Dermis microvascular lymphatic vessel endothelial cell (primary cell): ENCODE measurements at regions not wholly inside any gene's neighbourhood (a gene's known extent, or its start where the extent isn't known, plus 50 kb on each side); places are given as distances from the start of the nearest gene placed in this dataset.
"Not testable (repeated sequence)": the region's sequence is repeated elsewhere in the genome, so short reads cannot be mapped to it uniquely, and the experiment has no call there.

Source experiments
- DNase-seq, 2 donors: peaks; one replicate each; pipeline versions ENCODE4 v3.0.0 to v3.0.0-alpha.2; 2010; ENCODE audit warnings: low read depth in 2 of 2

DNA sequence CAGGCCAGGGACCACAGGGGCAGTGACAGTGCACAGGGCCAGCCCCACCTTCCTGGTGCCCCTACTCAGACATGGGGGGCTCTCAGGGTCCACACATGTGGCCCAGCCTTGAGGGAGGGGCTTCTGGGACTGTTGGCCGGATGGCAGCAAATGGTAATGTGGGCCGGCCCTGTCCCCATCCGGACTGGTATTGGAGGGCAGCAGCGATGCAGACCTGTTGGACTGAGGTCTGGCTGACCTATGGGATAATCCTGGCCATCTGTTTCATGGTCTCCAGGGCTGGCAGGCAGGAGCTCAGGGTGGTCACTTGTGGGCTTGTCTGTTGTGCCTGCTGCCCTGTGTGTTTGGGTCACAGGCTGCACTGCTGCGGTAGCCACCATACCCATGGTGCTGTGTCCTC lies 387.5 kb downstream of the TMEM121 start:
- no peak for DNase-seq

DNA sequence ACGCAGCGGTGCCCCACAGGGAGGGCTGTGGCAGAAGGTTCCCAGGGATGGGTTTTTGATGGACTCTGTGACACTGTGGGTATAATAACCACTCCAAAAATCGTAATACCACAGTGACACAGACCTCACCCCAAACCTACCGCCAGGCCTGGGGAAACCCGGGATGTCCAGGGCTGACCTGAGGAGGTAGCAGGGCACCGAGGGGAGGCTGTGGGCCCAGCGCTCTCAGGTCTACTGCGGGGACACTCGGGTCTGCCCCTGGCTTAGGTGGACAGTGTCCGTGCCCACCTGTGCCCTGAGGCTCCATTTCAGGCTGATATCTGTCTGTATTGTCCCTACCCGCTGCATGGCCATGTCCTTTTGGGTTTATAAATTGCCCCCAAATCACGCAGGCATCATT lies 387.9 kb downstream of the TMEM121 start:
- not testable (repeated sequence) for DNase-seq

DNA sequence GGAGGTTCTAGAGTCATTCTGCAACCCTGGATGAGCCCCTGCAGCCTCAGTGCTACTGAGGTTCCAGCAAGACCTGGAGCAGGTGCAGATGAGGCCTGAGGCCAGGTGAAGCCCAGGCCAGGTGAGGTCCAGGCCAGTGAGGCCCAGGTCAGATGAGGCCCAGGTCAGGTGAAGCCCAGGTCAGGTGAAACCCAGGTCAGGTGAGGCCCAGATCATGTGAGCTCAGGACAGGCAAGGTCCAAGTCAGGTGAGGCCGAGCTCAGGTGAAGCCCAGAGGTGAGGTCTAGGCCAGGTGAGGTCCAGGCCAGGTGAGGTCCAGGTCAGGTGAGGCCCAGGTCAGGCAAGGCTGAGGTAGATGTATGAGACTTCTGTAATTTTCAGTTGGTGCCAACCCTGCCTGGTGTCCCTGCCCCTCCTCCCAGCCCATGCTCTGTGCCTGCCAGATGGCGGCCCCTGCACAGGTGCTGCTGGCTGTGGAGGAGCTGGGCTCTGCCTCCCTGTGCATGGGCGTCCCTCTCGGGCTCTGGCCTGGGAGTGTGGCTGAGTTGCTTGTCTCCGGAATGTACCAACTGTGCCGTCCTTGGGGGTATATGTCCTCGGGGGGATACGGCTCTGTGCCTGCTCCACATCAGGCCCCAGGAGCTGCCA lies 388.5 kb downstream of the TMEM121 start:
- no peak for DNase-seq

DNA sequence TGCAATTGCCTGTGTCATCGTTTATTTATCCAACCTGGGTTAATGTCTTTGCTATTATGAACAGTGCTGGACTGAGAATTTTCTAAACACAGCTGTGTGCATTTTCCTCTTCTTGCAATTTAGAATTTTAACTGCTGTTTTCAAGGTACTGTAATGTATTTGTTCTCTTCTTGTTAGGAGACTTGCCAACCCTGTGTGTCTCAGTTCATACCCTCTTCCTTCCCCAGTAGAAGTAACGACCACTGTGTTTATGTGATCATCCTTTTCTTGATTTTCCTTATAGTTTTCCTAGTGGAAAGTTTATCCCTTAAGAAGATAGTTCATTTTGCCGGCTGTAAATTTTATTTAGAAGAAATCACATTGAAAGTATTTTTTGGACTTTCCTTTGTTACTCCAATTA lies 389.2 kb downstream of the TMEM121 start:
- not testable (repeated sequence) for DNase-seq

DNA sequence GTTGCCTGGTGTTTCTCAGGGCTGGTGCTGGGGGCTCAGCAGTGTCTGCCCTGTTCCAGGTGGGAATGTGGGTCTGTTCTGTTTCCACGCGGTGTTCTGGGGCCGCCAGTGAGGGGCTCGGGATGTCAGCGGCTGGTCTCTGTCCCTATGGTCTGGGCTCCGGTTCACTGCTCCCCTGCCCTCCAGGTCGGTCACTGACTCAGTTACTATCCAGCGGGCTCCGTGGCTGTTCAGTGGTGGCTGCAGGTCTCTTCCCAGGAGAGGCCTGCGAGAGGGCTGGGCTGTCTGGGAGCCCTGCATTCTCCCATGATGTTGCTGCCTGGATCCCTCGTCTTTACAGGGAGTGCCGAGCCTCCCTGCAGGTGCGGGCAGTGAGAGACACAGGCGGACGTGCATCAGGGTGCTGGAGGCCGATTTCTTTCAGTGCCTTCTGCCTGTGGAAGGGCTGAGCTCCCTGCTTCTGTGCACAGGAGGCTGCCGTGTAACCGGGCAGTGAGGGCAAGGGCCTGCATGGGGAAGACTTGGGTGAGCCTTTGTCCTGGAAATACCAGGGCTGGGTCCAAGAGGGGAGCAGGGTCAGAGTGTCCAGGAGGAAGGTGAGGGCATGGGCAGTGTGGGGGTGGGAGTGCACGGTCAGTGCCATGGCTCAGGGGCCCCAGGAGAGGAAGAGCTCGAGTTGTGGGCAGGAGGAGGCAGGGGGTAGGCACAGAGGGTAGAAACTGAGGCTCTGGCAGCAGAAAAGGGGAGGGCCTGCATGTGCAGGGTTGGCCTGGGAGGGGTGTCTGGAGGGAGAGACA lies 391.0 kb downstream of the TMEM121 start:
- DNase-seq: not testable (repeated sequence)

DNA sequence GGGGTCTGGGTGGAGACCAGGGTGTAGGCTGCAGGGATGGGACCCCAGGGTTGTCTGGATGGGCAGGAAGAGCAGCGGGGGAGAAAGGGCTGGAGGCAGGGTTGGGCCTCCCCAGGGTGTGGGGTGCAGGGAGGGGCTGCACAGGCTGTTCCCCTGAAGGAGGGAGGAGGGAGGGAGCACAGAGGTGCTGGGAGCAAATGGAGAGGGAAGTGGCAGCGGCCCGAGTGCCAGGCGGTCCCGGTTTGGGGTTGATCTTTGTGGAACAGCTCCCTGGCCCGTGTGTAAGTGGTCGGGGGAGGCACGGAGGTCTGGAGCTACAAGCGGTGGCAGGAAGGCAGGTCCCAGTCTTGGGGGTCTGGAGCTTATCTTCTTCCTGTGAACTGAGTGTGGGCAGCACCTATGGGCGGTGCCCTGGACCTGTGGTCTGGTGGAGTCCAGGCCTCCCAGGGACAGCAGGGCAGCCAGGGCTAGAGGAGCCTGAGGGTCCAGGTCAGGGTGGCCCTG lies 391.6 kb downstream of the TMEM121 start:
- DNase-seq: no peak

DNA sequence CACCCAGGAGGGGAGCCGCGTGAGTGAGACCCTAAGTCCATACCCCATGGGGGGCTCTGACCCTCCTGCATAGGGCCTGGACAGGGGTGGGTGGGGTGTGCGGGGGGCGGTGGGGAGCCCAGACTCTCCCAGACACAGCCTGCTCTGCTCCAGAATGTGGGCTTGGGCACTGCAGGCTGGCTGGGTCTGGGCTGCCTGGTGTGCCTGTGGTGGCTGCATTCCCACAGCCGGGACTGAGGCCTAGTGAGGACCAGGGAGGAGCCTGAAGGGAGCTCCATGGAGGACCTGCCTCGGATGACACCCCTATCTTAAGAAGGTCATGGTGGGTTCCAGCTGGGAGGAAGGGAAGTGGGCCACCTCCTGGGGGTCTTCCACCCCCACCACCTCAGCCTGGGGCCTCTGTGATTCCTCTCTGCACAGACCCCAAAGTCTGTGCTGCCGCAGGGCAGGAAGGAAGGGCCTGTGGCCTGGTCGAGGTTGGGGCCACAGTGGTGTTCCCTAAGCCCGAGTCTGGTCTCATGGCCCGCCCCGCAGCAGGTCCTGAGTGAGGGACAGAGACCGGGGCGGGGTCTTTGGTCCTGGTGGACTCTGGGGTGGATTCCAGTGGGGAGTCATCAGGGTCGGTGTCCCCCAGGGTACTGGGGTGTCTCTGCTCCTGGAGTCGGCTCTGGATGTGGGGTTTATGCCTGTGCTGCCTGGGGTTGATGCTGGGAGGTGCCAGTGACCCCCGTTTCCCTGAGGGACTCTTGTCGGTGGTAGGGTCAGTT lies 392.3 kb downstream of the TMEM121 start:
- no peak for DNase-seq

DNA sequence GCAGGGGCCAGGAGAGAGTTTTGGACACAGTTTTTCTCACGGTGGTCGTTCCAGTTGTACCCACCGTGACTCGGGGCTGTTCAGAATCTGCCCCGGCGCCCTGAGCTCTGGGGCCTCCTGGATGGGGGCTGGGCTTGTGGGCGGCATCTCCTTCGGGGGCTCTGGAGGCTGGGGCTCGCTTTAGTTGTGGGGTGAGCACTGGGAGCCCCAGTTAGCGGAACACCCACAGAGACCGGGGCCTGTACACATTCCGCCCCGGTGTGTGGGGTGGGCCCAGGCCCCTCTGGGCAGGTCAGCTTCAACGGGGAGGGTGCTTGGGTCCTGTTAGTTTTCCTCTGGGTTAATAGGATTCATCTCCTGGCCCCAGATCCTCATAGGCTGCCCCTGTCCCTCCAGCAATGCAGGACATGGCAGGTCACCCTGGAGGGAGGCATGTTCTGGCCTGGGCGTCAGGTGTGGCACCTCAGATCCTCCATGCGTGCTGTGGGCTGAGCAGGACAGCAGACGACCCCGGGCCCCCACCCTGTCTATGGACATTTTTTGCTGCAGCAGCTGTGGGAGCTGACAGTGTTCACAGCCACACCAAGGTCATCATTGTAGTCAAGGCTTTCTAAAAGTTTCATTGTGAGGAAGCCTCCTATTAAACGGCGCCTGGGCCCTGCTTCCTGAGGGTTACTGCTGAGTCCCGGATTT lies 393.2 kb downstream of the TMEM121 start:
- DNase-seq: no peak

DNA sequence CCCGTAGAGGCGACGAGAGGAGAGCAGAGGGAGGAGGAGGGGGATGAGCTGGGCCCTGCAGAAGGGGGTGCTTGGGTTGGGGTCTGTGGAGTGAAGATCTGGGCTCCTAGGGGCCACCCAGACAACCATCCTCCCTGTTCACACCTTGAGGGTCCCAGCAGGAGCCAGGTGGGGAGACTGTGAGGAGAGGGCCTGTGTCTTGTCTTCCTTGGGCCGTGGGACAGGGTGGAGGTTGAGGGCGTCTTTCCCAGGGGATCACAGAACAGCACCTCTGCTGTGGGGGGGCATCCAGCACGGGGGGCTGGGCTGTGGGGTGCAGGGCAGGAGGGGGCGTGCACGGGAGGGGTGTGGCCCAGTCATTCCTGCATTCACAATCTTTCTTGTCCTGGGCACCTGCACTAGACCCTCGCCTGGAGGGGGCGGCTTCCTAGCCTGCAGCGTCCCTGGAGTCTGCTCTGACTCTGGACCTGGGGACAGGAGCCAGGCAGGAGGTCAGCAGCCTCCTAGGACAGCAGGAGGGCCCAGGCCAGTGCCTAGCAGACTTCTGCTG lies 393.8 kb downstream of the TMEM121 start:
- DNase-seq: not testable (repeated sequence)

DNA sequence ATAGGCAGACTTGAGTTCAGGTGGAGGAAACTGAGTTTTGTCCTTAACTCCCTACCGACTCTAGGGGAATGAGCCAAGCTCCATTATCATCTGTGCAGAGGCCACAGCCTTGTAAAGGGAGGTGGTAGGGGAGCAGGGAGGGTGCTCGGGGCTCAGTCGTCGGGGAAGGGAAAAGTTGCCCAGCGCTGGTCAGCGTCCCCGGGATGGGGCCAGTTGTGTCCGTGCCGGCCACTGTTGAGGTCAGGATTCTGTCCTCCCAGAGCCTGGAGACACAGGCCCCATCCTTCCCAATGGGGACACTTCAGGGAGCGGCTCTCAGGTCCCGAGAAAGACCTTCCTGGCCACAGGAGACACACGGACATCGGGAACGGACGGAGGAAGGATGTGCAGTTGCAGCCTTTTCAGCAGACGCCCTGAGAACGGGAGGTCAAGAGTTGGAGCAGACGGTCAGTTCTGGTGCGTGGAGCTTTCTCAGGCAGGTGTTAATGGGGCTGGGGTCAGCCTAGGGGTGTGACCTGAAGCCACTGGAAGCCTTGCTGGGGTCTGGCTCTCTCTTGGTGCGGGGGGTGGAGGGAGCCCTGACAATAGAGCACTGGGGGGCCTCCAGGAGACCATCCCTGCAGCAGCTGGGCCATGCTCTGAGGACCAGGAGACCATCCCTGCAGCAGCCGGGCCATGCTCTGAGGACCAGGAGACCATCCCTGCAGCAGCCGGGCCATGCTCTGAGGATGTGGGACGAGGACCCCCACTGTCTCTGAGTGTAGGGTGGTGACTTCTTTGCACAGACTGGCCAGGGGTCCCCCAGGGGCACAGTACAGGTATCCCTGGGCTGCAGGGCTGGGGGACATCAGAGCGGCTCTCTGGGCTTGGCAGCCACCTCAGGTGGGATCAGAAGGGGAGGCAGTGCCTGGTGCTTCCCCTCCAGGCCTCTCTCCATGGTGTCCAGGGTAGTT lies 394.7 kb downstream of the TMEM121 start:
- DNase-seq: not testable (repeated sequence)

DNA sequence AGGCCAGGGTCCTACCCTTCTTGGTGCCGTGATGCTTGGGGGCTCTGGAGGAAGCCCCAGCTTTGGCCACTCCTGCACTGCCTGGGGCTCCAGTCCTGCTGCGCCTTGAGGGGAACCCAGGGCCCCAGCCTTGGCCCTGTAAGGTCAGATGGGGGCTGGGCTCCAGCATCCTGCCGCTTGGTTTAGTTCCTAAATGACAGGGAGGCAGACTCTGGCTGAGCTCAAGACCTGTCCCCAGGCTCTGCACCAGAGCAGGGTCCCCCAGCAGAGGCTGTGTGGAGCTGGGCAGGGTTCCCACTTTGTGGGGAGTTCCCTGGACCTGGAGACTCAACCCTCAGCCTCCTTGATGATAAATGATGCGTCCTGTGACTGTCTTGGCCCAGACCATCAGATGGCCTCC lies 395.4 kb downstream of the TMEM121 start:
- not testable (repeated sequence) for DNase-seq

DNA sequence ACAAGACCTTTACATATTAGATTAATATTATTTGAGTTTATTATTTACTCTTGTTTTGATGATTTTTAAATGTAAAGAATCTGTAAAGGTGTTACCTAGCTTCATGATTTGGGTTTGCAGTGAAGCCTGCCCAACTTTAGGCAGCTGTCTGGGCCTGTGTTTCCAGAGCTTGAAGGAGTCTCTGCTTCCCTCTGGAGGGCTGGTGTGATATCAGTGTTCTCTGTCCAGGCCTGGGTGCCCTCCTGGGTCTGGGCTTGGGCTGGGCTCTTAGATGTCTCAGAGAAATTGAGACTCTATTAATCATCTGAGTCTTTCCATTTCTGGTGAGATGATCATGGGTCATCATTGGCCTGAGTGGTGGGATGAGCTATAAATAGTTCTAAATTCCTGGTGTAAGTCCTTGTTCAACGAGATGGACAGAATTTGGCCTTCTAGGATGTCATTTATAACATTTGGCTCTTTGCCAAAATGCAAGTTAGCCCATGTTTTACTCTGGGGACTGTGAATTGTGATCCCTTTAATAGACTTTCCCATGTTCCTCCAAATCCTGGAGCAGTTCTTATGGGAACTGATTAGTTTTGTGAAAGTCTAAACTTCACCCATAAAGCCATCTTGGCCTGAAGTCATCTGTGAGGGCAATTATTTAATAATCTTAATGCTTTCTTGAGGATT lies 397.3 kb downstream of the TMEM121 start:
- not testable (repeated sequence) for DNase-seq

DNA sequence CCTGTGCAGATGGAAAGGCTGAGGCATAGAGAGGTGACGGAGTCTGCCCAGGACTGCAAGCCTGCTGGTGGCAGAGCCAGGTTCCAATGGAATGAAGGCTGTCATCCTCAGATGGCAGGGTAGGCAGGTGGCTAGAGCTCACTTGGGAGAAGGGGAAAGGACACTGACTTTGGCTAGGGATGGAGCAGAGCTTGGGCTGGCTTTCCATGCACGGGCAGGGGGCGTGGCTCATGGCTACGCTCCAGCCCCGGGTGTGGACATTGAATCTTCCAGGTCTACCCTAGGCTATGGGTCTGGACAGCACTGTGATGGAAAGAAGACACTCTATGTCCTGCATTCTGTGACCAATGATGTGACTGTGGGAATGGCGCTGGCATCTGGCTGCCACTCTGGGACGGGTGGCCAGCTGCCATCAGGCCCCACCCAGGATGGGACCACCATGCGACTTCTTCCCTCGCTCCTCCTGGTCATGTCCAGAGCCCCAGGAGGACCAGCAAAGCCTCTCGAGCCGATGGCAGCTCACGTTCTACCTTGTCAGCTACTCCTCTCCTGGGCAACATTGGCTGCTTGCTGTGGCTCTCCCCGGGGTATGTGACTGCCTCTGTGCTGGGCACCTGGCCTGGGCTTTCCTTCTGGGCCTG lies 398.7 kb downstream of the TMEM121 start:
- DNase-seq: no peak

DNA sequence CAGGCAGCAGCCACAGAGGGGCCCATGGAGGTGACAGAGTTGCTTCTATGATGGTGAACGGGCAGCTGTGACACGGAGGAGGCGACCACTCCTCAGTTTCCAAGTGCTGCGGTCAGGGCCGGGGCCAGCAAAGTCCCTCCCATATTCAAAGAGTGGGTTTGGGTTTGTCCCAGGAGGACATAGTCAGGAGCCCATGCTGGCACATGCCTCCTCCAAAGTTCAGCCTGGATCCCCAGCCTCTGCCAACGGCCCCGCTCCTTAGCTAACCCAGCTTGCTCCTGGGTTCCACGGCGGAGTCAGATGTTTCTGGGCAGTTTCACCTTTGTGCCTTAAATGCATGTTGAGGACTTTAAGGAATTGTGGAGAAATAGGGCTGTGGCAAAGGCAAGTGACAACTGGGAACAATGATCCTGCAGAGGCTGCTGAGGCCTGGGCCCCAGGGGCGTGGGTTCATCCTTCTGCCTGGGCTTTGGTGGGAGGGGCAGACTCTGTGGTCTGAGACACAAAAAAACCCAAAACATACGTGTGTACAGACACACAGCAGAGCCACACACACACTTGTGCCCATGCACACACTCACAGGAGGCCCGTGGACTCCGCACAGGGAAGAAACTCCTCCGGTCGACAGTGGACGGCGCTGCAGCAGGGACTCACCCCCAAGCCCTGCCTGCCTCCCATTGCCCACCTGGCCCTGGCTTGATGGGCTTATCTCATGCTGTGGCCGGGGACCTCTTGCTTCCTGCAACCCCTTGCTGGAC lies 399.4 kb downstream of the TMEM121 start:
- DNase-seq: no peak

DNA sequence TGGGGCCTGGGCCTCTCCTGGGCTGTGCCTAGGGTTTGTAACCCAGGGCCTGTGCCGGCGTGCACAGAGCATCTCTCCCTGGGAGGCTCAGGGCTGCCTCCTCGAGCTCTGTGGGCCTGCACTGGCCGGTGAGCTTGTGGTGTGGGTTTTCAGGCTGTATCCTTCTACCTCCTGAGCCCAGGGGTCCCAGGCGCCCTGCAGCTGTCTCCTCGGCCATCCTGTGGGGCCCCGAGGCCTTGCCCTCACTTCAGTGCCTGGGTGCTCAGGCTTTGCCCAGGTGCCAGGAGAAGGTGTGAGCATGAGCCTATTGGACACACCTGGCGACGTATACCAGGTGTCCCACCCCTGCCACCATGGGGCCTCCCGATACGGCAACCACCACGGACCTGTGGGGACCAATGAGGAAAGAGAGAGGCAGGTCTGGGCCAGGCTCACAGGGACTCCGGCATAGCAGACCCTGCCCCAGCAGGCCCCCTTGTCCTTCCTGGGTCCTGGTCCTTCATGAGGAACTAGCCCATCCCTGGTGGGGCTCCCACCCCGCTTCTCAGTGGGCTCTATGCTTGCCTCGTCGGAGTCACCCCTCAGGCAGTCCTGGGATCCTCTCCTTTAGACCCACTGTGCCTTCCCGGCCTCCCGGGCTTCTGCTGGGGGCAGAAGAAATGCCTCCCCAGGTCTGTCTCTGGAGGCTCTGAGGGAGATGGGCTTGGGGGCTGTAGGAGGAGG lies 400.2 kb downstream of the TMEM121 start:
- DNase-seq: no peak

DNA sequence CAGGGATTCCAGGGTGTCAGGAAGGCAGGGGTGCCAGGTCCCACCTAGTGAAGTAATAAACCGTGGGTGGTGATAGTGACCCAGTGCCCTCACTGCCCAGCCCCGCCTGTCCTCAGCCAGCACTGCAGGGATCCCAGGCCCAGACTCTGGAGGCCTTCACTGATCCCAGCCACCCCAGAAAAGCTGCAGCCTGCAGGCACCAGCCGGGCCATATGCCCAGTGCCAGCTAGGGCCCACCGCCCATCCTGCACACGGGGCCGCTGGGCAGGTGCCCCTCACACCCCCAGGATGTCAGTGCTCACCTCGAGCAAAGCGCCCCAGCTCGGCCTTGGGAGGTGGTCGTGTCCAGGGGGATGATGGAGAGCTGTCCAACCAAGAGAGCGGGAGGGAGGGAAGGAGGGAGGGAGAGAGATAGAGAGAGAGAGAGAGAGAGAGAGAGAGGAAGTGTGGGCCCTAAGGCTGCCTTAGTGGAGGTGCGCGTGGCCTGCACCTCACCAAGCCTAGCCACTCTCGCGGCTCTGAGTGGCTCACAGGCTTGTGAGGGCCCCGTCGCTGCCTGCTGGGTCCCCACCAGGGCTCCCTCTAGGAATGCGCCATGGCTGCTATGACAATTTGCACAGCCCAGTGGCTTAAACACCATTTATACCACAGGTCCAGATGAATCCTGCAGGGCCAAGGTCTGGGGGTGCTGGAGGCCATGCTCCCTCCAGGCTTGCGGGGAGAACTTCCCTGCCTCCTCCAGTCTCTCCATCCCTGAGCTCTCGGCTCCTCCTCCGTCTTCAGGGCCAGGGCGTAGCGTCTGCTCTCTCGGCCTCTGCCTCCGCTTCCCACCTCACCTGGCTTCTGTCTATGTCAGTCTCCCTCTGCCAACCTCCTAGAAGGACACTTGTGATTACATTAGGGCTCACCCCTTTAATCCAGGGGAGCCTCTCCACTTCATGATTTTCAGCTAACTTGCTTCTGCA lies 401.0 kb downstream of the TMEM121 start:
- DNase-seq: no peak
